Caco-2 (cell line): ENCODE measurements at regions not wholly inside any gene's neighbourhood (a gene's known extent, or its start where the extent isn't known, plus 50 kb on each side); places are given as distances from the start of the nearest gene placed in this dataset.
"Not testable (repeated sequence)": the region's sequence is repeated elsewhere in the genome, so short reads cannot be mapped to it uniquely, and the experiment has no call there.

Experiments
- BruUV-seq: library from RNA; stranded (reverse); fragments of 400-500 nt; replicated peaks from 2 replicates; lab custom pipeline; 2021; lab: Mats Ljungman, UMichigan
- CTCF ChIA-PET: fragments of 300-600 bp; sonication (Branson Sonifier 250); formaldehyde crosslinking; loops from one replicate; lab custom pipeline; 2022; ENCODE audit warnings: antibody characterized with exemption; lab: Charles Lee
- POLR2A ChIA-PET: fragments of 300-600 bp; sonication (Branson Sonifier 250); formaldehyde crosslinking; loops from one replicate; lab custom pipeline; 2022; ENCODE audit warnings: antibody characterized with exemption; lab: Charles Lee
- DNase-seq, 2 experiments: peaks; one replicate each; pipeline versions ENCODE4 v3.0.0 to v3.0.0-alpha.2; 2020 to 2022
- H3K27me3 ChIP-seq: replicated peaks from 2 replicates; pipeline ENCODE4 v1.6.0; 2011; ENCODE audit warnings: low read length; ENCODE audit not compliant: control insufficient read depth, insufficient read depth
- H3K36me3 ChIP-seq: 2 replicates; pipeline ENCODE4 v1.5.1; 2011; ENCODE audit warnings: low read length; ENCODE audit not compliant: control insufficient read depth, insufficient read depth
- H3K4me1 ChIP-seq: fragments of 250-450 bp; sonication (Bioruptor Pico); 2 replicates; pipeline ENCODE4 v1.5.1; 2020; ENCODE audit warnings: mild to moderate bottlenecking
- H3K4me3 ChIP-seq: 2 replicates; pipeline ENCODE4 v1.5.1; 2011; ENCODE audit warnings: low read depth, mild to moderate bottlenecking, control low read depth, low read length
- H3K9me3 ChIP-seq: fragments of 250-450 bp; sonication (Bioruptor Pico); 2 replicates; pipeline ENCODE4 v1.5.1; 2020; ENCODE audit warnings: mild to moderate bottlenecking, moderate library complexity
- H3K27ac Mint-ChIP-seq: one replicate; pipeline ENCODE4 v1.8.0; 2022; ENCODE audit warnings: mixed read lengths; ENCODE audit not compliant: unreplicated experiment
- H3K27me3 Mint-ChIP-seq: one replicate; pipeline ENCODE4 v1.8.0; 2022; ENCODE audit warnings: mixed read lengths; ENCODE audit not compliant: insufficient read depth, unreplicated experiment
- H3K36me3 Mint-ChIP-seq: one replicate; pipeline ENCODE4 v1.8.0; 2022; ENCODE audit warnings: mild to moderate bottlenecking, mixed read lengths; ENCODE audit not compliant: insufficient read depth, unreplicated experiment
- H3K4me1 Mint-ChIP-seq: one replicate; pipeline ENCODE4 v1.8.0; 2022; ENCODE audit warnings: low read depth, mixed read lengths; ENCODE audit not compliant: unreplicated experiment
- H3K4me3 Mint-ChIP-seq: one replicate; pipeline ENCODE4 v1.8.0; 2022; ENCODE audit warnings: mild to moderate bottlenecking, moderate library complexity, mixed read lengths; ENCODE audit not compliant: unreplicated experiment
- H3K9me3 Mint-ChIP-seq: one replicate; pipeline ENCODE4 v1.8.0; 2022; ENCODE audit warnings: mixed read lengths; ENCODE audit not compliant: unreplicated experiment
- CTCF ChIP-seq, 2 experiments: fragments of 200-600 bp in 1 of 2; IDR thresholded peaks; 1 replicate in 1 of 2; 2 replicates in 1 of 2; pipeline versions ENCODE4 v1.5.1 to v1.8.0; 2011 to 2022; ENCODE audit warnings: antibody characterized with exemption in 1 of 2, control low read depth in 1 of 2, inconsistent platforms in 1 of 2, low read depth in 1 of 2, low read length in 1 of 2, mild to moderate bottlenecking in 1 of 2, moderate library complexity in 1 of 2; ENCODE audit not compliant: insufficient read depth in 1 of 2, severe bottlenecking in 1 of 2, unreplicated experiment in 1 of 2
- intact Hi-C: fragments of 100-400 bp; cut with micrococcal nuclease; formaldehyde crosslinking; loops from one replicate; pipeline ENCODE4 v1.10.0; 2022; ENCODE audit not compliant: unreplicated experiment

GRCh38 chr5:71289946-71290345 is 165.5 kb upstream of the BDP1 start:
- H3K4me1 Mint-ChIP-seq, POLR2A ChIA-PET, CTCF ChIA-PET, H3K36me3 ChIP-seq, H3K4me1 ChIP-seq, H3K27ac Mint-ChIP-seq, BruUV-seq, H3K27me3 ChIP-seq, intact Hi-C loops, H3K9me3 Mint-ChIP-seq, H3K9me3 ChIP-seq, H3K27me3 Mint-ChIP-seq, H3K36me3 Mint-ChIP-seq, H3K4me3 Mint-ChIP-seq, H3K4me3 ChIP-seq: not testable (repeated sequence)
- DNase-seq = peak in 1 of 2 experiments; percentile 78
- TF ChIP-seq CTCF (IDR thresholded peaks at IDR 0.05; ENCODE audit: insufficient read depth in 1 of 2, low read depth in 1 of 2, low read length in 1 of 2, severe bottlenecking in 1 of 2, unreplicated experiment in 1 of 2) = peak in 1 of 2 experiments; percentile 38

- BruUV-seq, H3K36me3 ChIP-seq, H3K4me3 ChIP-seq, intact Hi-C loops, H3K9me3 Mint-ChIP-seq, POLR2A ChIA-PET, H3K4me1 Mint-ChIP-seq, DNase-seq, H3K36me3 Mint-ChIP-seq, H3K27me3 ChIP-seq, H3K4me1 ChIP-seq, H3K27ac Mint-ChIP-seq, H3K9me3 ChIP-seq, H3K4me3 Mint-ChIP-seq, CTCF ChIA-PET, H3K27me3 Mint-ChIP-seq: not testable (repeated sequence)
Measured at GRCh38 chr5:71290979-71291378, 164.5 kb upstream of the BDP1 start.
